SK-N-SH treated with all-trans-retinoic acid at 6 μM for 48 hours (cell line): ENCODE measurements at regions not wholly inside any gene's neighbourhood (a gene's known extent, or its start where the extent isn't known, plus 50 kb on each side); places are given as distances from the start of the nearest gene placed in this dataset.

ENCODE experiments used
- ATAC-seq: fragments of 200-7000 bp; cut with Tn5 transposase; 3 replicates; pipeline ENCODE4 v1.9.1; 2020; ENCODE audit warnings: mild to moderate bottlenecking, moderate library complexity
- ARNTL ChIP-seq: fragments of 450-650 bp; formaldehyde crosslinking; IDR thresholded peaks from 2 replicates; pipeline ENCODE4 v1.5.0; 2020; ENCODE audit warnings: low read depth, mild to moderate bottlenecking, moderate library complexity, borderline replicate concordance
- BACH2 ChIP-seq: fragments of 250-450 bp; sonication (Bioruptor Pico); IDR thresholded peaks from 2 replicates; pipeline ENCODE4 v1.9.0; 2021; ENCODE audit warnings: mild to moderate bottlenecking, borderline replicate concordance
- CSDC2 ChIP-seq: fragments of 250-450 bp; sonication (Bioruptor Pico); IDR thresholded peaks from 2 replicates; pipeline ENCODE4 v1.5.0; 2020; ENCODE audit warnings: mild to moderate bottlenecking, moderate library complexity
- ESRRG ChIP-seq: fragments of 250-450 bp; sonication (Bioruptor Pico); IDR thresholded peaks from 2 replicates; pipeline ENCODE4 v1.6.1; 2021; ENCODE audit warnings: mild to moderate bottlenecking
- ISL1 ChIP-seq: fragments of 250-450 bp; sonication (Bioruptor Pico); IDR thresholded peaks from 2 replicates; pipeline ENCODE4 v2.1.2; 2022; ENCODE audit warnings: mild to moderate bottlenecking, moderate library complexity
- OSR1 ChIP-seq: fragments of 250-450 bp; sonication (Bioruptor Pico); IDR thresholded peaks from 2 replicates; pipeline ENCODE4 v1.8.0; 2022; ENCODE audit warnings: moderate library complexity, mild to moderate bottlenecking, inconsistent platforms
- PATZ1 ChIP-seq: fragments of 250-450 bp; sonication (Bioruptor Pico); IDR thresholded peaks from 2 replicates; pipeline ENCODE4 v1.8.0; 2020; ENCODE audit warnings: mild to moderate bottlenecking, moderate library complexity, borderline replicate concordance
- POU6F1 ChIP-seq: fragments of 250-450 bp; sonication (Bioruptor Pico); IDR thresholded peaks from 2 replicates; pipeline ENCODE4 v1.8.0; 2021; ENCODE audit warnings: low read depth, mild to moderate bottlenecking, moderate library complexity, borderline replicate concordance
- PPARA ChIP-seq: fragments of 250-450 bp; sonication (Bioruptor Pico); IDR thresholded peaks from 2 replicates; pipeline ENCODE4 v1.5.0; 2020; ENCODE audit warnings: mild to moderate bottlenecking, borderline replicate concordance
- TCF4 ChIP-seq: fragments of 250-450 bp; sonication (Bioruptor Pico); IDR thresholded peaks from 2 replicates; pipeline ENCODE4 v1.8.0; 2021; ENCODE audit warnings: mild to moderate bottlenecking, moderate library complexity, borderline replicate concordance
- TOX ChIP-seq: fragments of 250-450 bp; sonication (Bioruptor Pico); IDR thresholded peaks from 2 replicates; pipeline ENCODE4 v1.8.0; 2021; ENCODE audit warnings: mild to moderate bottlenecking, moderate library complexity, borderline replicate concordance
- ZFP3 ChIP-seq: fragments of 250-450 bp; sonication (Bioruptor Pico); IDR thresholded peaks from 2 replicates; pipeline ENCODE4 v1.5.0; 2020; ENCODE audit warnings: mild to moderate bottlenecking, moderate library complexity
- ZNF565 ChIP-seq: fragments of 450-650 bp; formaldehyde crosslinking; conservative IDR thresholded peaks from 2 replicates; pipeline ENCODE4 v1.5.0; 2020; ENCODE audit warnings: low read depth, mild to moderate bottlenecking, moderate library complexity
- TF ChIP-seq, protein P1 (sequence below): fragments of 250-450 bp; sonication (Bioruptor Pico); IDR thresholded peaks from 2 replicates; pipeline ENCODE4 v1.5.1; 2020; ENCODE audit warnings: low read depth, mild to moderate bottlenecking, moderate library complexity

- no peak for ATAC-seq
- TF ChIP-seq PPARA (CRISPR knock-in tag), result no peak
- TF ChIP-seq, protein P1, sequence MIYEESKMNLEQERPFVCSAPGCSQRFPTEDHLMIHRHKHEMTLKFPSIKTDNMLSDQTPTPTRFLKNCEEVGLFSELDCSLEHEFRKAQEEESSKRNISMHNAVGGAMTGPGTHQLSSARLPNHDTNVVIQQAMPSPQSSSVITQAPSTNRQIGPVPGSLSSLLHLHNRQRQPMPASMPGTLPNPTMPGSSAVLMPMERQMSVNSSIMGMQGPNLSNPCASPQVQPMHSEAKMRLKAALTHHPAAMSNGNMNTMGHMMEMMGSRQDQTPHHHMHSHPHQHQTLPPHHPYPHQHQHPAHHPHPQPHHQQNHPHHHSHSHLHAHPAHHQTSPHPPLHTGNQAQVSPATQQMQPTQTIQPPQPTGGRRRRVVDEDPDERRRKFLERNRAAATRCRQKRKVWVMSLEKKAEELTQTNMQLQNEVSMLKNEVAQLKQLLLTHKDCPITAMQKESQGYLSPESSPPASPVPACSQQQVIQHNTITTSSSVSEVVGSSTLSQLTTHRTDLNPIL (CRISPR knock-in tag), result no peak
- TF ChIP-seq TOX, result no peak
- TF ChIP-seq ZNF565 (CRISPR knock-in tag), result no peak
- no peak for TF ChIP-seq POU6F1 (CRISPR knock-in tag)
- no peak for TF ChIP-seq ISL1 (CRISPR knock-in tag)
- no peak for TF ChIP-seq CSDC2 (CRISPR knock-in tag)
- TF ChIP-seq OSR1, result no peak
Observed at GRCh38 chr17:49915260-49915659, 53.7 kb upstream of the DLX4 start.

- no peak for ATAC-seq
- TF ChIP-seq OSR1, result no peak
Observed at GRCh38 chr17:49915670-49916069, 53.3 kb upstream of the DLX4 start.

DNA sequence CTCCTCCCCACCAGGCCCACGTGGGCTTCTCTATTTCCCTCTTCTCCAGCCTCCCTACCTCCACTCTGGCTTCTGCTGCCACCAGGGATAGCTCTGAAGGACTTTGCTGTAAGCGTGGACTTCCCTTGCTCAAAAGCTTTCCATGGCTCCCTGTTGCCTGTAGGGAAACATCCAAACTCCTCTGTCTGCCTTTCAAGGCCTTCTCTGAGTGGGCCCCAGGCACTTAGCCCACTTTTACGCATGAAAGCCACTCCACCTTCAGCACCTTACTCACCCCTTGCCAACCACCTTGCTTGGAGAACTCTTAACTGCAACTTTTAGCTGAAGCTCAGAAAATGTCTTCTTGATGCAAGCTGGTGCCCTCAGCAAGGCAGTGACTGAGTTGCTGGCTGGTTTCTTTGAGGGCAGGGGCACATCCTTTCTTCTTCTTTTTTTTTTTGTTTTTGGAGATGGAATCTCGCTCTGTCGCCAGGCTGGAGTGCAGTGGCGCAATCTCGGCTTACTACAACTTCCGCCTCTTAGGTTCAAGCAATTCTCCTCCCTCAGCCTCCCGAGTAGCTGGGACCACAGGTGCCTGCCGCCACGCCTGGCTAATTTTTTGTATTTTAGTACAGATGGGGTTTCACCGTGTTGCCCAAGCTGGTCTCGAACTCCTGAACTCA is 52.0 kb upstream of the DLX4 start:
- no peak for TF ChIP-seq CSDC2 (CRISPR knock-in tag)
- no peak for TF ChIP-seq ZFP3 (CRISPR knock-in tag)
- no peak for TF ChIP-seq POU6F1 (CRISPR knock-in tag)
- no peak for TF ChIP-seq ESRRG (CRISPR knock-in tag)
- no peak for TF ChIP-seq ARNTL (CRISPR knock-in tag)
- TF ChIP-seq BACH2, result no peak
- TF ChIP-seq OSR1, result no peak
- TF ChIP-seq TCF4 (CRISPR knock-in tag), result no peak
- TF ChIP-seq PATZ1 (CRISPR knock-in tag), result no peak
- ATAC-seq, result no peak

DNA sequence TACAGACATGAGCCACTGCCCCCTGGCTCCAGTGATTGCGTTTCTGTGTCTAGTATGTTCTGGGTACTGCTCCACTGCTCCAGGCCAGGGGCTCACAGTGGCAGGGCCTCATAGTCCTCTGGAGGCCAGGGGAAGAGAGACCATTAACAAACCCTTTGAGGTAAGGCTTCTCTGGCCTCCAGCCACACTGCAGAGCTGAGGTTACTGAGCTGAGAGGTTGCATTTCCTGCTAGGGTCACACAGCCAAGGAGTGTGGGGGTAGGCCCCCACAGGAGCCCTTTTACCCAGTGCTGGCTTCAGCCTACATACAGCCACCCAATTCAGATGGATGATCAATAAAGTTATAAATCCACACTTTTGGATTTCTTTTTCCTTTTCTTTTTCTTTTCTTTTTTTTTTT is 50.4 kb upstream of the DLX4 start:
- TF ChIP-seq ZNF565 (CRISPR knock-in tag) (no peak), PATZ1 (CRISPR knock-in tag) (no peak), OSR1 (no peak)
- no peak for ATAC-seq
